HG03342 (cell line): ENCODE measurements at regions not wholly inside any gene's neighbourhood (a gene's known extent, or its start where the extent isn't known, plus 50 kb on each side); places are given as distances from the start of the nearest gene placed in this dataset.
"Not testable (repeated sequence)": the region's sequence is repeated elsewhere in the genome, so short reads cannot be mapped to it uniquely, and the experiment has no call there.

Source experiments
- ATAC-seq: cut with Tn5 transposase; IDR thresholded peaks from one replicate; pipeline ENCODE4 v1.9.1; 2021; ENCODE audit warnings: mild to moderate bottlenecking, moderate library complexity; ENCODE audit not compliant: unreplicated experiment

- no peak for ATAC-seq
Observed at GRCh38 chr3:89013536-89013935, 93.9 kb upstream of the EPHA3 start.

- no peak for ATAC-seq
Observed at GRCh38 chr3:89017531-89017930, 89.9 kb upstream of the EPHA3 start.

DNA sequence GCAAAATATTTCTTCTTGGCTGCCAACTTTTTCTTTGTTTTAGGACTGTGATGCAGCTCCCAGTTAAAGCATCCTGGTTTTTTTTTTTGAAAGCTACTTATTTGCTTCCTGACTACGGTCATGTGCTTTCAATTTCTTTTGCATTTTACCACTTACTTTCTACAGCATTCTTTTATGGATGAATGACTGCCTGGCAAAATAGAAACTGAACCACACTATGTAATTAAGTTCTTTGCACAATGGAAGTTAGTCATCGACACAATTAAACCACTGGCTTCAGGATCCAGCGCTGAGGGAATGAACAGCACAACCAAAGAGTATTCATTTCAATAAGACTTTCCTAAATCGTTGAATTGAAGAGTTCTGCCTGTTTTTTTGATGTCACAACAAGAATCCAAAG, 82.2 kb upstream of the EPHA3 start:
- no peak for ATAC-seq

DNA sequence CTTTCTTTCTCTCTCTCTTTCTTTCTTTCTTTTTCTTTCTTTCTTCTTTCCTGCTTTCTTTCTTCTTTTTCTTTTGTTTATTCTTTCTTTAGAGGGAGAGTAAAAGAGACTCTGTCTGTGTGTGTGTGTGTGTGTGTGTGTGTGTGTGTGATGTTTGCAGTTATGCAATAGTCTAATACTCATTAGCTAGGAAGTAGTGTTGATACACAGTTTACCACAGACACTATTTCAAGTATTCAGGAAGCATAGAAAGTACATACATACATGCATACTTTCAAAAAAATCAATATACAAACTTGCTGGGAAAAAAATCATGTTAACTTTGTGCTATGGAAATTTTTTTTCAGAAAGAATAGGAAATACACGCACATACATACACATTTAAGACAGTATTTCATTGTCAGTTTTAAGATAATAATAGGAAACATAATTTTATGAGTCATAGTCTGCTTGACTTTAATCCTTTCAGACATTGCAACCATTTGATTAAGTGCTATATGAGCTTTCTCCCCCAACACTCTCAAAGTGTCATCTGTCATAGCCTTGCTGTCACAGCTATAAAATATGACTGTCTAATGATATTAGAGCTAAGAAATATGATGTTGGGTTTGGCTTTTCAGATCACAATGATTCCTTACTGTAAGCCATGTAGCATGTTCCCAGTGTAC, 74.9 kb upstream of the EPHA3 start:
- ATAC-seq = no peak

DNA sequence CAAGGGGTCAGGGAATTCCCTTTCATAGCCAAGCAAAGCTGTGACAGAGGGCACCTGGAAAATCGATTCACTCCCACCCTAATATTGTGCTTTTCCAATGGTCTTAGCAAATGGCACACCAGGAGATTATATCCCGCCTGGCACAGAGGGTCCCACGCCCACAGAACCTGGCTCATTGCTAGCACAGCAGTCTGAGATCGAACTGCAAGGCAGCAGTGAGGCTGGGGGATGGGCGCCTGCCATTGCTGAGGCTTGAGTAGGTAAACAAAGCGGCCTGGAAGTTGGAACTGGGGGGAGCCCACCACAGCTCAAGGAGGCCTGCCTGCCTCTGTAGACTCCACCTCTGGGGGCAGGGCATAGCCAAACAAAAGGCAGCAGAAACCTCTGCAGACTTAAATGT, 72.7 kb upstream of the EPHA3 start:
- not testable (repeated sequence) for ATAC-seq

DNA sequence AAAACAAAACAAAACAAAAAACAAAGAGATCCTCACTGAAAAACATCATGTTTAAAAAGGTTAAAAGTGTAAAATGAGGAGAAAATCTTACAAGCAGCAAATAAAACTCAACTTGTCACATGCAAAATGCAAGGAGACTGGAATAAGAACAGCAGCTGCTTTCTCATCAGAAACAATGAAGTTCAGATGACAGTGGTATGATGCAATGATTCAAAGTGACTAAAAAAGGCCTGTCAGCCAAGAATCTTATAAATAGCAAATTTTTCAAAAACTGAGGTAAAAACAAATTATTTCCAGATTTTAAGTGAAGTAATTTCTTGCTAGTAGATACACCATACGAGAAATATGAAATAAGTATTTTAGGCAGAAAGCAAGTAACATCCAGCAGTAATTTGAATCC, 68.6 kb upstream of the EPHA3 start:
- ATAC-seq = no peak

DNA sequence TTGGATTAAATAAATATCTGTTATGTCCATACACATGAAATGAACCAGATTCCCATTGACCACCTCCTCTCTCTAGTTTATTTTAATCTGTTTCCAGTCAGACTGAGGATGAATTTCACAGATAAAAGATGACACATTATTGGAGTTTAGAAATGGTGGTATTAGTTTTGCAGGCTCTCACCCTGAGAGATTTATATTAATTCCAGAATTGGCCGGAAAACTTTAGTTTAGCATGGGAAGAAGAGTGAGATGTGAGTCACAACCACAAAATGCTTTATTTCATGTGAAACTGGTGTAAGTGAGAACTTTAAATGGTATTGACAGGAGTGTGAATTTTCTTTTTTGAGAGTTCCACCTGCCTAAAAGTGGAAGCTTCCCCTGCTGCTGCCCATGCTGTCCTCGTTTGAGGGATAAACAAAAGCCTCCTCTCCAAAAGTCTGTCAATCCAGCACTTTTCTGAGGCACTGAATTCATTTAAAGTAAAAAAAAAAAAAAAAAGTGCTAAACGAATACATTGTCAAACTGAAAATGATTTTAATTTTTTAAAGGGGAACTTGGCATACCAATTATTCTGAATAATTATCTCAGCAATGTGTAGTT, 65.1 kb upstream of the EPHA3 start:
- ATAC-seq = no peak

DNA sequence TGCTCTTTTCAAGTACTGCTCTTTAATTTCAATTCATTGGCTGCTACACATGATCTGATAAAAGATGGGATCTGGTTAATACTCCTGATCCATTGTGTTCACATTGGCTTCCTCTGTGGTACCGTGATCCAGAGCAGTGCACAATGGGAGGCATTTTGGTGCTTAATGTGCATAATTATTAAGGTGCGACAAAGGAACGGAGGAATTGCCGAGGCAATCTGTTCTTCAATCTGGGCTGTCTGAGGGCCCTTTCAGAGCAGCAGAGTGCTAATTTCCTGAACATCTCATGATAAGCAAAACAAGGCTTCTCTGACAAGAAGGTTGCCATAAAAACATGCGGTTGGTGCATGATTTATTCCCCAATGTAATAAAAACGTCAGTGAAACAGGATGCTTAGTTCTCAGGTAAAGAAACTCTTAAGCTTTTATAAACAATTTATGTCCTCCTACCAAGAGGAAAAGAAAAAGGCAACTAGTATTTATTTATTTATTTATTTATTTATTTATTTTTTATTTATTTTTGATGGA, 64.0 kb upstream of the EPHA3 start:
- ATAC-seq = no peak

DNA sequence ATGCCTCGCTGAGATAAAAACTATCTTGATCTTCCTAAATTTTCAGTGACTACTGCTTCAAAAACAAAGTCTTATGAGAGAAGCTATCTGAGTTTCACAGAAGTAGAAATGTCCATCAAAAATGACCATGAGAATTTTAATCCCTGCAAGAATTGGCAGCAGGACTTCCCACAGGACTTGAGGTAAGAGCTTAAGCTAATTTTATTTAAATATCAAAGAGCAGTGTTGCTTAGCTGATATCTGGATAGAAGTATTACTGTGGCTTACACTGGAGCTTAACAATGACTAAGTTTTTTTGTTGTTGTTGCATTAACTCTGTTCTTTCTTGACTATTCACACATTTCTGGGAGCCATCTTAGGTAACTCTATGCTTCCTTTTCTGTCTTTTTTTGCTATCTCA, 60.8 kb upstream of the EPHA3 start:
- no peak for ATAC-seq

DNA sequence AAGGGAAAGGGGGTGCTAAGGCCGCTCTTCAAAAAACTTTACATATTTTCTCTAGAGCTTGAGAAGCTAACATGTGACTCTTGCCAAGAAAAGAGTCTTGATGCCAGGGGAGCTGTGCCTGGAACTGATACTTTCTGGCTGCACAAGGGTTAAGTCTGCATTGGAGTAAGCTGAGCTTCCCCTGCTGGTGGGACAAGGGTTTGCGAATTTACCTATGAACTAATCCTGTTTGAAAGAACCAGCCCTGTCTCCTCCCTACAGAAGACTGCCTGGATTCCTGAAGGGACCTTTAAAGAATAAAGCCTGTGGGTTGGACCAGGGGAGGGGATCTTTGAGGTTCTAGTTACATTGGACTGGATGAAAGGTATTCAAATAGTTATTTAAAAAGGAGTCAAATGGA, 58.3 kb upstream of the EPHA3 start:
- no peak for ATAC-seq

DNA sequence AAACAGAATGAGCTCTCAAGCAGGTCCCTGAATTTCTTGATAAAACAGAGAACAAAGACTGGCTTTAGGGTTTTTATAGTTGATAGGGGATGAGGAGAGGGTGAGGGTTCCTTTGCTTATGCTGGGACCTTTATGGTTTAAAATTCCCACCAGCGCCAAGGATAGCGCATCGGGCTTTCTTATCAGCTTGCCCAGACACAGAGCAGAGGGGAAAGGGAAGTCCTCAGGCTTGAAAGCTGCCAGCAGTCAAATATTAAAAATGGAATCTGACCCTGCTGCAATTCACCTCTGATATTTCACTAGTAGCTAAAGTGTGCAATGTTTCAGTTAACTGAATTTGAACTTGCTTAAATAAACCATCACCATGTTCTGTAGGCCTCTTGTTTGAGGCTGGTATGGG, 55.0 kb upstream of the EPHA3 start:
- no peak for ATAC-seq

GRCh38 chr3:89057398-89057797, 50.0 kb upstream of the EPHA3 start:
- ATAC-seq = no peak
